ENCODE measurements at regions not wholly inside any gene's neighbourhood (a gene's known extent, or its start where the extent isn't known, plus 50 kb on each side); places are given as distances from the start of the nearest gene placed in this dataset.
A peak's percentile ranks its signal among the peaks of the same experiment; 100 is the strongest.

GRCh38 chr2:173750353-173750801, 214.8 kb downstream of the SP3 start:
- no peak overlapping the region for H3K27ac Mint-ChIP-seq
- H3K4me1 Mint-ChIP-seq, result no peaks in the 10 kb centered on the region
- H3K4me3 Mint-ChIP-seq, result no peak overlapping the region
- no peak for DNase-seq
- no peaks in the 10 kb centered on the region for H3K9me3 Mint-ChIP-seq
- peaks cover 0 to 11% (median 2%) of the 10 kb centered on the region in 3 donors for H3K27me3 Mint-ChIP-seq (ENCODE audit: low read depth in 3 of 3)
- H3K36me3 Mint-ChIP-seq, result no peaks in the 10 kb centered on the region

DNA sequence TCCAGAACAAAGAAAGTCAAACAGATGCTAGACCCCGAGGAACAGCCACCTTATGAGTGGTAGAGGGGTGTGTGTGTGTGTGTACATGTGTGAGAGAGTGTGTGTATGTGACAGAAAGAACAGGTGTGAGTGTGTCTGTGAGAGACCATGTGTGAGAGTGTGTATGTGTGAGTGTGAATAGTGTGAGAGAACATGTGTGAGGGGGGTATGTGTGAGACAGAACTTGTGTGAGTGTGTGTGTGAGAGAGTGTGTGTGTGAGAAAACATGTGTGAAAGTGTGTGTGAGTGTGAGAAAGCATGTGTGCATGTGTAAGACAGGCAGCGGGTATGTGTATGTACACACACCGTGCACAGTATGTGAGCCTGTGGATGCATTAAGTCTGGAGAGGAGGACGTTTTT, 214.3 kb downstream of the SP3 start:
- H3K4me1 Mint-ChIP-seq, result no peaks in the 10 kb centered on the region
- peak overlapping the region in 1 of 6 donors; percentile 0 for H3K27ac Mint-ChIP-seq
- DNase-seq, result no peak
- no peak overlapping the region for H3K4me3 Mint-ChIP-seq
- H3K9me3 Mint-ChIP-seq, result no peaks in the 10 kb centered on the region
- no peaks in the 10 kb centered on the region for H3K36me3 Mint-ChIP-seq
- H3K27me3 Mint-ChIP-seq (ENCODE audit: low read depth in 3 of 3), result peaks cover 0 to 11% (median 2%) of the 10 kb centered on the region in 3 donors

- no peak for DNase-seq
- no peaks in the 10 kb centered on the region for H3K36me3 Mint-ChIP-seq
- H3K27ac Mint-ChIP-seq, result no peak overlapping the region
- H3K9me3 Mint-ChIP-seq, result no peaks in the 10 kb centered on the region
- H3K4me1 Mint-ChIP-seq, result no peaks in the 10 kb centered on the region
- peaks cover 0 to 11% (median 2%) of the 10 kb centered on the region in 3 donors for H3K27me3 Mint-ChIP-seq (ENCODE audit: low read depth in 3 of 3)
- no peak overlapping the region for H3K4me3 Mint-ChIP-seq
Observed at GRCh38 chr2:173751245-173751975, 213.8 kb downstream of the SP3 start.

- Mint-ChIP-seq H3K27ac (no peak overlapping the region), H3K27me3 (ENCODE audit: low read depth in 3 of 3) (peaks cover 0 to 11% (median 2%) of the 10 kb centered on the region in 3 donors), H3K4me3 (no peak overlapping the region), H3K4me1 (no peaks in the 10 kb centered on the region), H3K9me3 (no peaks in the 10 kb centered on the region), H3K36me3 (no peaks in the 10 kb centered on the region)
- DNase-seq, result no peak
Observed at GRCh38 chr2:173752152-173752551, 213.0 kb downstream of the SP3 start.

GRCh38 chr2:173753441-173753840, 211.7 kb downstream of the SP3 start:
- no peak overlapping the region for H3K4me3 Mint-ChIP-seq
- no peak overlapping the region for H3K27ac Mint-ChIP-seq
- peaks cover 0 to 11% (median 2%) of the 10 kb centered on the region in 3 donors for H3K27me3 Mint-ChIP-seq (ENCODE audit: low read depth in 3 of 3)
- H3K4me1 Mint-ChIP-seq, result no peaks in the 10 kb centered on the region
- H3K36me3 Mint-ChIP-seq, result no peaks in the 10 kb centered on the region
- DNase-seq, result no peak
- H3K9me3 Mint-ChIP-seq, result no peaks in the 10 kb centered on the region

- DNase-seq, result no peak
- H3K27ac Mint-ChIP-seq, result no peak overlapping the region
- no peaks in the 10 kb centered on the region for H3K9me3 Mint-ChIP-seq
- H3K27me3 Mint-ChIP-seq (ENCODE audit: low read depth in 3 of 3), result peaks cover 0 to 11% (median 2%) of the 10 kb centered on the region in 3 donors
- no peak overlapping the region for H3K4me3 Mint-ChIP-seq
- H3K36me3 Mint-ChIP-seq, result no peaks in the 10 kb centered on the region
- no peaks in the 10 kb centered on the region for H3K4me1 Mint-ChIP-seq
Observed at GRCh38 chr2:173754165-173754564, 211.0 kb downstream of the SP3 start.

DNA sequence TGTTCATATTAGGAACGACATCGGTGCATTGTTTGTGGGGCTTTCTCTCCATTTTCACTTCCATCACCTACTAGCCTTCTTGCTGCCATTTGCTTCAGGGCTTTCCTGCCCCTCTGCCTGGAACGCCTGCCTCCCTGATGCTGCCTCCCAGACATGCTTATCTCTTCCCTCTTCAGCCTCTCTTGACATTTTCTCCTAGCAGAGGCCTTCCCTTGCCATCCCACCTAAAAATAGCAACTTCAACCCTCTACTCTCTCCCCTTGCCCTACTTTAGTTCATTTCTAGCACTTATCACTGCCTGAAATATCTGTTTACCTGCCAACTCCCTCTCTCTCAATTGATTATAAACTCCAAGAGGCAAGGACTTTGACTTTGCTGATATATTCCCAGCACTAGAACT, 210.3 kb downstream of the SP3 start:
- H3K4me1 Mint-ChIP-seq, result no peaks in the 10 kb centered on the region

GRCh38 chr2:173755798-173756197, 209.4 kb downstream of the SP3 start:
- no peaks in the 10 kb centered on the region for H3K4me1 Mint-ChIP-seq
- H3K27ac Mint-ChIP-seq, result no peak overlapping the region
- H3K36me3 Mint-ChIP-seq, result no peaks in the 10 kb centered on the region
- no peak for DNase-seq
- H3K4me3 Mint-ChIP-seq, result no peak overlapping the region
- H3K9me3 Mint-ChIP-seq, result no peaks in the 10 kb centered on the region
- peaks cover 0 to 10% (median 2%) of the 10 kb centered on the region in 3 donors for H3K27me3 Mint-ChIP-seq (ENCODE audit: low read depth in 3 of 3)

More for the DNA sequence above, 210.3 kb downstream of the SP3 start:
- Mint-ChIP-seq H3K4me3 (no peak overlapping the region), H3K27me3 (ENCODE audit: low read depth in 3 of 3) (peaks cover 0 to 11% (median 2%) of the 10 kb centered on the region in 3 donors), H3K36me3 (no peaks in the 10 kb centered on the region), H3K9me3 (no peaks in the 10 kb centered on the region), H3K27ac (no peak overlapping the region)
- DNase-seq, result no peak

DNA sequence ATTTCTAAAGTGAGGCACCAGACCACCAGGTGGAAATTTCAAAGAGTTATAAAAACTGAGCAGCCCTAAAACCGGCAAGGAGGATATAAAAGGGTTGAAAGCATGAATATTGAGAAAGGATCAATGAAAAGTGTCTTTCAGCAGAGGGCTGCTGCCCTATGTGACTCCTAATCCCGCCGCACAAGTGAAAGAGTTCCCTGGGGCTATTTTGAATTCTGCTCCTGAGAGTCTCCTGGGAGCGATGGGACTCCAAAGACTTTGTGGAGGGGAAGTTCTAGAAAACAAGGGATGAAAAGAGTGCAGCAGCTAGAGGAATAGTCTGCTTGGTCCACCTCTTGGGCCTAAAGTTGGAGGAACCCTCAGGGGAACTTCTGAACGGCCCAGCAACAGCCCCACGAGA, 205.2 kb downstream of the SP3 start:
- Mint-ChIP-seq H3K27me3 (ENCODE audit: low read depth in 3 of 3) (peaks cover under 1 to 13% (median 9%) of the 10 kb centered on the region in 3 donors), H3K4me1 (no peaks in the 10 kb centered on the region), H3K4me3 (no peak overlapping the region), H3K36me3 (no peaks in the 10 kb centered on the region), H3K27ac (no peak overlapping the region), H3K9me3 (no peaks in the 10 kb centered on the region)
- no peak for DNase-seq

DNA sequence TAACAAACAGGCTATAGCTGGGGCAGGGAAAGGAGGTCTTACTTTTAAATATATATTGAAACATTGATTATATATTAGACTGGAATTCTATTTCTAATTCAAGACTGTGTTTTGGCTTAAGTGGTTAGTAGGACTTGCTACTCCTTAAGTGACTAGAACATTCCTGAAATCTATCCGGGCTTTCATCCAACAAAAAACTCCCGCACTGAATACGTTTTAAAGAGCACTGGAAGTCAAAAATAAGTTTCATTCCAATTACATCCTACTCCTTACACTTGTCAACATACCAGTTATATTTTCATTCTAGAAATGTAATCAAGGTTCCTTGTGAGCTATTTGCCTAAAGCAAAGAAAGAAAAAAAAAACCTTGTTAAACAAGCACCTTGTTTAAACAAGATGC, 204.6 kb downstream of the SP3 start:
- no peaks in the 10 kb centered on the region for H3K4me1 Mint-ChIP-seq
- no peaks in the 10 kb centered on the region for H3K9me3 Mint-ChIP-seq
- H3K27me3 Mint-ChIP-seq (ENCODE audit: low read depth in 3 of 3), result peaks cover 2 to 13% (median 6%) of the 10 kb centered on the region in 3 donors
- no peaks in the 10 kb centered on the region for H3K36me3 Mint-ChIP-seq
- H3K4me3 Mint-ChIP-seq, result no peak overlapping the region
- H3K27ac Mint-ChIP-seq, result no peak overlapping the region
- no peak for DNase-seq

- no peak overlapping the region for H3K27ac Mint-ChIP-seq
- H3K4me3 Mint-ChIP-seq, result no peak overlapping the region
- DNase-seq, result no peak
- no peaks in the 10 kb centered on the region for H3K36me3 Mint-ChIP-seq
- peaks cover 2 to 16% (median 6%) of the 10 kb centered on the region in 3 donors for H3K27me3 Mint-ChIP-seq (ENCODE audit: low read depth in 3 of 3)
- no peaks in the 10 kb centered on the region for H3K9me3 Mint-ChIP-seq
- H3K4me1 Mint-ChIP-seq, result no peaks in the 10 kb centered on the region
Observed at GRCh38 chr2:173761603-173762119, 203.5 kb downstream of the SP3 start.

GRCh38 chr2:173762221-173762620, 203.0 kb downstream of the SP3 start:
- DNase-seq, result no peak
- Mint-ChIP-seq H3K27ac (no peak overlapping the region), H3K36me3 (no peaks in the 10 kb centered on the region), H3K9me3 (no peaks in the 10 kb centered on the region), H3K4me3 (no peak overlapping the region), H3K27me3 (ENCODE audit: low read depth in 3 of 3) (peaks cover 2 to 20% (median 6%) of the 10 kb centered on the region in 3 donors), H3K4me1 (no peaks in the 10 kb centered on the region)

- H3K36me3 Mint-ChIP-seq, result no peaks in the 10 kb centered on the region
- H3K9me3 Mint-ChIP-seq, result no peaks in the 10 kb centered on the region
- H3K27me3 Mint-ChIP-seq (ENCODE audit: low read depth in 3 of 3), result peaks cover 2 to 23% (median 6%) of the 10 kb centered on the region in 3 donors
- H3K27ac Mint-ChIP-seq, result no peak overlapping the region
- DNase-seq, result no peak
- H3K4me1 Mint-ChIP-seq, result no peaks in the 10 kb centered on the region
- H3K4me3 Mint-ChIP-seq, result no peak overlapping the region
Observed at GRCh38 chr2:173762864-173763263, 202.3 kb downstream of the SP3 start.

GRCh38 chr2:173763641-173764040, 201.5 kb downstream of the SP3 start:
- Mint-ChIP-seq H3K4me3 (no peak overlapping the region), H3K36me3 (no peaks in the 10 kb centered on the region), H3K9me3 (no peaks in the 10 kb centered on the region), H3K27me3 (ENCODE audit: low read depth in 3 of 3) (peaks cover 2 to 23% (median 6%) of the 10 kb centered on the region in 3 donors), H3K27ac (no peak overlapping the region), H3K4me1 (no peaks in the 10 kb centered on the region)
- no peak for DNase-seq

- H3K9me3 Mint-ChIP-seq, result no peaks in the 10 kb centered on the region
- H3K36me3 Mint-ChIP-seq, result no peaks in the 10 kb centered on the region
- H3K4me3 Mint-ChIP-seq, result no peak overlapping the region
Observed at GRCh38 chr2:173764094-173764493, 201.1 kb downstream of the SP3 start.

More at GRCh38 chr2:173764094-173764493, 201.1 kb downstream of the SP3 start:
- DNase-seq, result no peak
- H3K4me1 Mint-ChIP-seq, result no peaks in the 10 kb centered on the region
- H3K27ac Mint-ChIP-seq, result no peak overlapping the region
- peaks cover 2 to 23% (median 6%) of the 10 kb centered on the region in 3 donors for H3K27me3 Mint-ChIP-seq (ENCODE audit: low read depth in 3 of 3)

All from immature natural killer cell (primary cell).